NCI-H446 treated with DMSO at 0.1 percent for 48 hours (cell line): ENCODE measurements at regions not wholly inside any gene's neighbourhood (a gene's known extent, or its start where the extent isn't known, plus 50 kb on each side); places are given as distances from the start of the nearest gene placed in this dataset.
"Not testable (repeated sequence)": the region's sequence is repeated elsewhere in the genome, so short reads cannot be mapped to it uniquely, and the experiment has no call there.

Experiments
- DNase-seq: peaks from one replicate; lab custom pipeline; 2025; lab: John Stamatoyannopoulos, UW

GRCh38 chr20:48042628-48043027 is 257.3 kb upstream of the SULF2 start:
- DNase-seq: no peak

- no peak for DNase-seq
Measured at GRCh38 chr20:48041078-48041780, 255.9 kb upstream of the SULF2 start.

DNA sequence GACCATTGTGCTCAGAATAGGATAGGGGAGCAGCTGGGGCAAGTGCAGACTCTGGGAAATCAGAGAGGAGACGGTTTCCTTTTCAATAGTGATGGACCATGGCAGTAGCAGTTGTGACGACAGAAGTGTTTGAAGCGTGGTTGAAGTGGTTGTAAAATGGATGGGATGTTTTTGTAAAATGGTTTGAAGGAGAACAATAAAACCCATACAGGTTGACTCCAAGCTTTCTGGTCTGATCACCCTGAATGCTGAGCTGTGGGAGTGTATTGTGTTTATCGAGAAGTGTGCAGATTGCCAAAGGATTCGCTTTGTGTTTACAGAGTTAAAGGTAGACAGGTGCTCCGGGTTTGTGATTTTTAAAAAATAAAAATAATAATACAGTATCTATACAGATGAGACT is 255.2 kb upstream of the SULF2 start:
- DNase-seq: no peak

DNA sequence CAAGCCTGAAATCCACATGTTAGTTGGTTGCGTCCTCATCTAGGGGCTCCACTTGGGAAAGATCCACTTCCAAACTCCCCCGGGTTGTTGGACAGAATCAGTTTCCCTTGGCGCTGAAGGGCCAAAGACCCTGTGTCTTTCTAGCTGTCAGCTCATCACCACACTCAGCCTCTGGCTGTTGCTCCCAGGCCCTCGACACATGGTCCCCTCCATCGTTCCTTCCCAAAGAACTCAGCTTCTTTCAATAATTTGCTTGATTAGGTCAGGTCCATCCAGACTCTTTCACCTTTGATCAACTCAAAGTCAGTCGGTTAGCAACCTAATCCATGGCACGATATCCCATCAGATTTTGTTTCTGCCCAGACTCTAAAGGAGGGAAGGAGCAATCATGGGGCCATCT is 254.8 kb upstream of the SULF2 start:
- no peak for DNase-seq

DNA sequence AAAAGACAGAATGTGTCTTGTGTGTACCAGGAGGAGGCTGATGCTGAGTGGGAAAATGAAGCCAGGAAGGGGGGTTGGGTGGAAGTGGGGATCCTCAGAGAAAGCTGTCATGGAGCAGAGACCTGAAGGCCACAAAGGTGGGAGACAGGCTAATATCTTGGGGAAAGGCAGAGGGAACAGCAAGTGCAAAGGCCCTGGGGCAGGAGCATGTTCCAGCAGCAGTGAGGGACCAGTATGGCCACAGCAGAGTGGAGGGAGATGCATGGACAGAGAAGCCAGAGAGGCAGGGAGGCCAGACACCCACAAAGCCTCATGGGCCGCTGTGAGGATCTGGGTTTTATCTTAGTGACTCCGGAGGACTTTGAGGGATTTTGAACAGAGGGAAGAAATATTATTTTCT is 254.2 kb upstream of the SULF2 start:
- no peak for DNase-seq

GRCh38 chr20:48038713-48039112 is 253.4 kb upstream of the SULF2 start:
- DNase-seq: no peak

DNA sequence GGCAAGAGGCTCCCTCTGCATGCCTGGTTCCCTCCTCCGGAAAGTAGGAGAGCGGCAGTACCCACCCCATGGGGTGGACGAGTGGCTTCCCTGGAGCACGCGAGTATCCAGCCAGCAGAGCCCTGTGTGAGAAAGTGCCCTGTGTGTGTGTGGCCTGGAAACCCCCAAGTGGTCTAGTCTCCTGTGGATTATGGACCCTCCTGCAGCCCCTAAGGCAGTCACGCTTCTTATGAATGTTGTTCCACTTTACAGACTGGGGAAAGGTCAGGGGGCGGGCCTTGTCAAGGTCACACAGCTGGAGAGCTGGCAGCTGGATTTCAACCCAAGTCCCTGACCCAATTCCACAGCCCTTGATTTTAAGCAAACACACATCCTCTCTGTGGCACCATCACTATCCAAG is 252.5 kb upstream of the SULF2 start:
- DNase-seq: not testable (repeated sequence)

DNA sequence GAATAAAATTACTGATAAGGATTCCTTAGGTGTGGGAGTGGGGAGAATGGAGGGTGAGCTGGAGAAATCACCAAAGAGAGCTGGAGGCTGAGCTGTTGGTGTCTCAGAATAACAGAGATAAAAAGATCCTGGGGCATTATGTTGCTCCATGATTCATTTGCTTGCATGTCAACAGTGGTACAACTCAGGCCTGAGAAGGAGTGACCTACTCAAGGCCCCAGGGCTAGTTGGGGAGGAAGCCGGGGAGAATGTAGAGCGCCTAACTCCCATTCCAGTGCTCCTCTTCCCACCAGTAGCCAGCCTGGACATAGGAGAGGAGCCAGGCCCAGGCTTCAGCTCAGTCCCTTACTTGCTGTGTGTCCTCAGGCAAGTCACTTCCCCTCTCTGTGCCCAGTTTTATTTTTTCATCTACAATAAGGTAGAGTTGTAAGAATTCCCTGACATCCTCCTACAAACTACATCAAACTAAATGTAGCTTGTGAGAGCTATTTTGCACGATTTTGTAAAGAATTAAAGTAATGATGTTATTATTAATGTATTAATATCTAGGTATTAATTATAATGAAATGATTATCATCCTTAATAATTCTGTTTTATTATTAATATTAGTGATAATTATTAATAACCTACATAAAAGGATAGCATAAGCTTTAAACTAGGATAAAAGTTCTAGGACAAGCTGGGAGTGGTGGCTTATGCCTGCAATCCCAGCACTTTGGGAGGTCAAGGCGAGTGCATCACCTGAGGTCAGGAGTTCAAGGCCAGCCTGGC is 250.9 kb upstream of the SULF2 start:
- DNase-seq: no peak

DNA sequence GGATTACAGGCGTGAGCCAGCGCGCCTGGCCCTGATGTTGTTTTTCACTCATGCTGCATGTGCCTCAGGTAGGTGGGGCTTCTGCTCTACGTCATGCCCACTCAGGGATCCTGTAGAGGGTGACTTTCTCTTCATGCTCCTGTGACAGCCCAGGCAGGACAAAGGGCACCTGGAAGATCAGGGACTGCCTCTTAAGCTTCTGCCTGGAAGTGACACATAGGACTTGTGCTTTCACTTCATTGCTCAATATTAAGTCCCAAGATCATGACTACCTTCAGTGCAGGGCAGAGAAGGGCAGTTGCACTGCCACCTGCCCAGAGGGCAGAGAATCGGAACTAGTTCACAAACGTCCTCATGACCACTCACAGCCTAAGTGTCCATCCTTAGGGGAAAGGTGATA is 249.5 kb upstream of the SULF2 start:
- DNase-seq: no peak

DNA sequence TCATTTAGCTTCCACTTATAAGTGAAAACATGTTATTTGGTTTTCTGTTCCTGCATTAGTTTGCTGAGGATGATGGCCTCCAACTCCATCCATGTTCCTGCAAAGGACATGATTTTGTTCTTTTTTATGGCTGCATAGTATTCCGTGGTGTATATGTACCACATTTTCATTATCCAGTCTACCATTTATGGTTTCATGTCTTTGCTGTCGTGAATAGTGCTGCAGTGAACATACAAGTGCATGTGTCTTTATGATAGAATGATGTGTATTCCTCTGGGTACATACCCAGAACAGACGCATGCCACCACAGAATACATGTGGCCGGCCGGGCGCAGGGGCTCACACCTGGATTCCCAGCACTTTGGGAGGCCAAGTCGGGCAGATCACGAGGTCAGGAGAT is 247.7 kb upstream of the SULF2 start:
- not testable (repeated sequence) for DNase-seq

GRCh38 chr20:48031122-48031521 is 245.8 kb upstream of the SULF2 start:
- DNase-seq: no peak

GRCh38 chr20:48026981-48027592 is 241.8 kb upstream of the SULF2 start:
- peak; percentile 96 for DNase-seq

DNA sequence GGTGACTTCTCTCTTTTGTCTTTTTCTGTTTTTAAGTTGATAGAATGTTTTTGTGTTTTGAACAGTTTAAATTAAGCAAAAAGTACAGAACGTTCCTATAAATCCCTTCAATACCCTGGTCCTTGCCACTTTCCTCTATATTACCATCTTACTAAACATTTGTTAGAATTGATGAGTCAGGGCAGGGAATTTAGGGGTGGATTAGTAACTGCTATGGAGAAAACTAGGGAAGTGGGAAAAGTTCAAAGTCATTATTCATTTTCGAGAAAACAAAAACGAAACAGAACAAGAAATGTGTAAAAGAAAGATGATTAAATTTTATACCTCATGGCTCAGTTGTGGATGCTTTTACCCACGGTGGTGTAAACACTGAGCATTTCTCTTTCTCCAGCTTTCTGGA is 240.4 kb upstream of the SULF2 start:
- no peak for DNase-seq

- peak; percentile 68 for DNase-seq
Measured at GRCh38 chr20:48025051-48025515, 239.8 kb upstream of the SULF2 start.

DNA sequence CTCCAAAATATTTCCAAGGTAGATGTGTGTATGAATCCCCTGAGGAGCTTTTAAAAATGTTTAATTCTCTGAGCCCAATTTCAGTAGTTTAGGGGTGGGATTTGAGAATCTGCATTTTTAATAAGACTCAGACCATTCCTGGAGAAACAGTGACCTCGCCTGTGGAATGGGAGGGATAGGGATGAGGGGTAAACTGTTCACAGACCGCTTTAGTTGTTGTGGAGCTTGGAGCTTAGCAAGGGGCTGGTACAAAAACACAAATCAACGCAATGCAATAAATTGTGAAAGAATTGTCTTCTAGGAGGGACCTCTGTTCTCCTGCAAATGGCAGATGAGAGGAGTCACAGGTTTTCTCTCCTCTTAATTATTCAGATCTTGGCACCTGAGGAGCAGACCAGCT is 239.3 kb upstream of the SULF2 start:
- DNase-seq: no peak

GRCh38 chr20:48020696-48021095 is 235.4 kb upstream of the SULF2 start:
- not testable (repeated sequence) for DNase-seq

- DNase-seq: no peak
Measured at GRCh38 chr20:48019940-48020339, 234.7 kb upstream of the SULF2 start.

- no peak for DNase-seq
Measured at GRCh38 chr20:48019496-48019895, 234.2 kb upstream of the SULF2 start.

DNA sequence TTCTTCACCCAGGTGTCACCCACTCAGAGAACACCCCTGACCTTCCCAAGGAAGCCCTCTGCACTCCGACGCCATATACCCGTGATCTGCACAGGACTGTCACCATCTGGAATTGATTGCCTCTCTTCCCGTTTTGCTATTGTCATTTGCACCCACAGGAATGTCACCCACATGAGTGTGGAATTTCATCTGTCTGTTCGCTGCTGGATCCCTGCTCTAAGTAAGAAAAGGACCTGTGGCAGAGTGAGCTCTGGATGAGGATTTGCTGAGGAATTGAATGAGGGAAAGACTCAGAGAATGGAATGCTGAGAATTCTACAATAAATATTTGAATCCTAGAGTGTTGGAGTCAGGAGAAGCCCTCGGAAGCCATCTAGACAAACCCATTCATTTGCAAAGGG is 233.6 kb upstream of the SULF2 start:
- not testable (repeated sequence) for DNase-seq

GRCh38 chr20:48017992-48018391 is 232.7 kb upstream of the SULF2 start:
- no peak for DNase-seq

GRCh38 chr20:48017509-48017908 is 232.2 kb upstream of the SULF2 start:
- no peak for DNase-seq

DNA sequence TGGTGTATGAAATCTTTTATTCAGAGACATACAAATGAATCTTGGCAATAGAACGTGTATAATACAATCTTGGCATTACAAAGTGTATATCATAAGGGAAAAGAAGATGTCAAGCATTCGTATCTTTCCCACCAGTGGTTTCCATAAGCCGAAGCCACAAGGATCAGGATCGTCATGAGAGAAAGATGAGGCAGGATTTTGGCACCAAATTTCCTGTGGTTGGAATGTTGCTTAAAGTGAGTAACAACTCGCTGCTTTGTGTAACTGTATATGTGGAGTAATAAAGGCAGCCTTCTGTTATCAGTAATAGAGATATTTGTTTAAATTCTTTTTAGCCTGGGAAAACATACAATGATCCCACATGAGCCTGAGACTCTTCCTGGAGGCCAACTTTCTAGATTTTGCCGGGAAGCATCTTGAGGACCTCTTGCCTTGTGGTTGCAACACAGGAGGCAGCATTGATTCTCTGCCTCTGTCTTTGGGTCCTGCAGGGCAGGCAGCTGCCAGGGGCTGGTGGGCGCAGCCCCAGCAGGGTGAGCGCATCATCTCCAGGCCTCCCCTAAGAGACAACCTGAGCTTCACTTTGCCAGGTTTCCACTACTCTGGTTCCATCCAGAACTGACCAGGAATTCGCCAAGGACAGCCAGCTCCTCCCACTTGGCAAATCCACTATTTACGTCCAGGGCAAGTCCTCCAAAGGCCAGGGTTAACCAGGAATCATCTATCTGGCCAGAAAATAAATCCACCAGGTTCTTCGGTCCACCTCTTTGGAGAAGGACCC is 230.9 kb upstream of the SULF2 start:
- no peak for DNase-seq
